H9 (cell line): ENCODE measurements at regions not wholly inside any gene's neighbourhood (a gene's known extent, or its start where the extent isn't known, plus 50 kb on each side); places are given as distances from the start of the nearest gene placed in this dataset.

Experiments
- DNase-seq: peaks from one replicate; pipeline ENCODE4 v3.0.0-alpha.2; 2017
- H2AFZ ChIP-seq: one replicate; pipeline ENCODE4 v1.6.1; 2013; ENCODE audit warnings: mild to moderate bottlenecking, low read length, control low read depth, moderate library complexity
- H2AK5ac ChIP-seq: 2 replicates; pipeline ENCODE4 v1.6.1; 2013; ENCODE audit warnings: low read length, control low read depth, mixed read lengths; ENCODE audit not compliant: insufficient read length
- H2BK120ac ChIP-seq: one replicate; pipeline ENCODE4 v1.6.1; 2013; ENCODE audit warnings: low read depth, mild to moderate bottlenecking, low read length, control low read depth, inconsistent platforms; ENCODE audit not compliant: poor library complexity, severe bottlenecking
- H2BK12ac ChIP-seq: 2 replicates; pipeline ENCODE4 v1.6.1; 2013; ENCODE audit warnings: low read length, control low read depth, mixed read lengths, low read depth; ENCODE audit not compliant: insufficient read length
- H2BK15ac ChIP-seq: 2 replicates; pipeline ENCODE4 v1.6.1; 2013; ENCODE audit warnings: low read depth, low read length, control low read depth
- H2BK20ac ChIP-seq: one replicate; pipeline ENCODE4 v1.6.1; 2013; ENCODE audit warnings: low read depth, mild to moderate bottlenecking, low read length, control low read depth, inconsistent platforms; ENCODE audit not compliant: poor library complexity, severe bottlenecking
- H2BK5ac ChIP-seq: 2 replicates; pipeline ENCODE4 v1.6.1; 2013; ENCODE audit warnings: low read length, control low read depth, mixed read lengths; ENCODE audit not compliant: insufficient read length
- H3K14ac ChIP-seq: 2 replicates; pipeline ENCODE4 v1.6.1; 2013; ENCODE audit warnings: low read length, control low read depth; ENCODE audit not compliant: insufficient read depth
- H3K18ac ChIP-seq: 2 replicates; pipeline ENCODE4 v1.6.1; 2013; ENCODE audit warnings: low read depth, mild to moderate bottlenecking, mixed read lengths, low read length, control low read depth; ENCODE audit not compliant: insufficient read length
- H3K23ac ChIP-seq: 2 replicates; pipeline ENCODE4 v1.6.1; 2013; ENCODE audit warnings: low read length, control low read depth, mixed read lengths, low read depth; ENCODE audit not compliant: insufficient read length
- H3K23me2 ChIP-seq: 2 replicates; pipeline ENCODE4 v1.6.1; 2013; ENCODE audit warnings: low read depth, mild to moderate bottlenecking, mixed read lengths, low read length, control low read depth; ENCODE audit not compliant: insufficient read length, poor library complexity, severe bottlenecking
- H3K27ac ChIP-seq: 2 replicates; pipeline ENCODE4 v1.5.1; 2013; ENCODE audit warnings: low read length, control low read depth, mixed read lengths, low read depth; ENCODE audit not compliant: insufficient read length
- H3K27me3 ChIP-seq: 2 replicates; pipeline ENCODE4 v1.6.1; 2013; ENCODE audit warnings: low read length, control low read depth, inconsistent platforms; ENCODE audit not compliant: insufficient read depth
- H3K4ac ChIP-seq: 2 replicates; pipeline ENCODE4 v1.6.1; 2013; ENCODE audit warnings: low read depth, mild to moderate bottlenecking, control low read depth, inconsistent platforms, low read length, moderate library complexity
- H3K4me1 ChIP-seq: 2 replicates; pipeline ENCODE4 v1.6.1; 2013; ENCODE audit warnings: low read length, control low read depth, inconsistent platforms; ENCODE audit not compliant: insufficient read depth
- H3K4me2 ChIP-seq: 2 replicates; pipeline ENCODE4 v1.6.1; 2013; ENCODE audit warnings: low read length, control low read depth, mixed read lengths; ENCODE audit not compliant: insufficient read length, insufficient read depth
- H3K56ac ChIP-seq: 2 replicates; pipeline ENCODE4 v1.6.1; 2013; ENCODE audit warnings: low read depth, mild to moderate bottlenecking, mixed read lengths, low read length, control low read depth; ENCODE audit not compliant: insufficient read length
- H3K79me1 ChIP-seq: 2 replicates; pipeline ENCODE4 v1.6.1; 2013; ENCODE audit warnings: low read depth, mild to moderate bottlenecking, moderate library complexity, low read length, control low read depth, inconsistent platforms; ENCODE audit not compliant: insufficient read depth, poor library complexity, severe bottlenecking
- H3K79me2 ChIP-seq: 2 replicates; pipeline ENCODE4 v1.6.1; 2013; ENCODE audit warnings: low read length, control low read depth, inconsistent platforms; ENCODE audit not compliant: insufficient read depth
- H3K9ac ChIP-seq: 2 replicates; pipeline ENCODE4 v1.6.1; 2013; ENCODE audit warnings: low read length, control low read depth, mixed read lengths; ENCODE audit not compliant: insufficient read length; ENCODE audit errors: extremely low read depth
- H3K9me3 ChIP-seq: one replicate; pipeline ENCODE4 v1.6.1; 2013; ENCODE audit warnings: low read depth, low read length, inconsistent platforms; ENCODE audit not compliant: control insufficient read depth
- H3T11ph ChIP-seq: one replicate; pipeline ENCODE4 v1.6.1; 2013; ENCODE audit warnings: mild to moderate bottlenecking, low read length, control low read depth, inconsistent platforms
- H4K20me1 ChIP-seq: one replicate; pipeline ENCODE4 v1.6.1; 2013; ENCODE audit not compliant: control insufficient read depth, insufficient read length, insufficient read depth
- H4K5ac ChIP-seq: 2 replicates; pipeline ENCODE4 v1.6.1; 2013; ENCODE audit warnings: low read depth, mild to moderate bottlenecking, mixed read lengths, low read length, control low read depth; ENCODE audit not compliant: insufficient read length
- H4K8ac ChIP-seq: replicated peaks from 2 replicates; pipeline ENCODE4 v1.6.1; 2013; ENCODE audit warnings: low read length, control low read depth, mixed read lengths, low read depth; ENCODE audit not compliant: insufficient read length
- H4K91ac ChIP-seq: 2 replicates; pipeline ENCODE4 v1.6.1; 2013; ENCODE audit warnings: low read depth, mild to moderate bottlenecking, moderate library complexity, mixed read lengths, low read length, control low read depth; ENCODE audit not compliant: insufficient read length
- H3K27ac Mint-ChIP-seq, 3 experiments: 2 replicates in 2 of 3; 3 replicates in 1 of 3; pipeline ENCODE4 v1.8.0; 2020 to 2021; ENCODE audit warnings: mixed read lengths in 3 of 3, mild to moderate bottlenecking in 1 of 3, moderate library complexity in 1 of 3
- H3K27me3 Mint-ChIP-seq: 2 replicates; pipeline ENCODE4 v1.8.0; 2021; ENCODE audit warnings: low read depth, mild to moderate bottlenecking, moderate library complexity, mixed read lengths
- H3K36me3 Mint-ChIP-seq, 3 experiments: 2 replicates in 2 of 3; 3 replicates in 1 of 3; pipeline ENCODE4 v1.8.0; 2020 to 2021; ENCODE audit warnings: low read depth in 3 of 3, mixed read lengths in 3 of 3; ENCODE audit not compliant: insufficient read depth in 1 of 3
- H3K4me1 Mint-ChIP-seq, 2 experiments: 2 replicates each; pipeline ENCODE4 v1.8.0; 2020; ENCODE audit warnings: mixed read lengths in 2 of 2
- H3K4me3 Mint-ChIP-seq, 2 experiments: 2 replicates in 1 of 2; 3 replicates in 1 of 2; pipeline ENCODE4 v1.8.0; 2020 to 2021; ENCODE audit warnings: mild to moderate bottlenecking in 2 of 2, mixed read lengths in 2 of 2, moderate library complexity in 1 of 2
- H3K9me3 Mint-ChIP-seq, 2 experiments: 2 replicates in 1 of 2; 3 replicates in 1 of 2; pipeline ENCODE4 v1.8.0; 2020; ENCODE audit warnings: mild to moderate bottlenecking in 2 of 2, mixed read lengths in 2 of 2, moderate library complexity in 1 of 2
- WGBS: extraction: QIAGEN DNeasy Blood & Tissue Kit; methylation state at CpG from one replicate; pipeline ENCODE4 v1.1.7; 2013; ENCODE audit warnings: missing lambda C conversion rate, low lambda C conversion rate, mixed read lengths; ENCODE audit not compliant: insufficient read length; ENCODE audit errors: extremely low coverage; 5-methylcytosine and 5-hydroxymethylcytosine counted together
- TF ChIP-seq, protein P1 (sequence below): fragments of 200-600 bp; sonication (generic); conservative IDR thresholded peaks from 3 replicates; pipeline ENCODE4 v1.8.0; 2021; ENCODE audit warnings: antibody characterized with exemption, mild to moderate bottlenecking

DNA sequence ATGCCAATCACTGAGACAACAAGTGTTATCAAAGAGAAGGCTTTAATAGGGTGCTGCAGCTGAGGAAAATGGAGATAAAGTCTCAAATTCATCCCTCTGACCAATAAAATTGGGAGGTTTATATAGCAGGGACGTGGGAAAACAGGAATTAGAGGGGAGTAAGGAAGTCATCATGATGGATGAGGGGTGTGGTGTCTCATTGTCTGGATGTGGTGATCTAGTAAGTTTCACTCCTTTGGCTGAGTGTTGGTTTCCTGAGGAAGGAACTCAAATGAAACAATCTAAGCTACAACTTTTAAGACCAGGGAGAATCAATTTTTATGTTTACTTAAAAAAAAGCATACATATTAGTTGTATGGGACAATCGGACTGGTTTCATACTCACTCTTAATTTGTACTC, 491.0 kb upstream of the KIRREL3 start:
- Histone ChIP-seq H2BK20ac (no peak overlapping the region), H3K4me2 (no peak overlapping the region), H3K23ac (no peak overlapping the region), H4K91ac (no peak overlapping the region), H3K79me2 (no peaks in the 10 kb centered on the region), H3K14ac (no peak overlapping the region), H4K5ac (no peak overlapping the region), H3K4me1 (no peaks in the 10 kb centered on the region), H3K4ac (no peak overlapping the region), H3K23me2 (no peaks in the 10 kb centered on the region), H2BK5ac (no peak overlapping the region), H2BK120ac (no peak overlapping the region), H4K20me1 (no peaks in the 10 kb centered on the region), H3K79me1 (no peaks in the 10 kb centered on the region), H3K18ac (no peak overlapping the region), H3K9me3 (peaks cover 8% of the 10 kb centered on the region), H2AFZ (no peak overlapping the region), H2BK15ac (no peak overlapping the region), H3K27me3 (no peaks in the 10 kb centered on the region), H4K8ac (no peak overlapping the region), H3T11ph (no peak overlapping the region), H3K56ac (no peak overlapping the region), H2BK12ac (no peak overlapping the region), H2AK5ac (no peak overlapping the region), H3K9ac (no peak overlapping the region), H3K27ac (no peak overlapping the region)
- no peak for DNase-seq
- TF ChIP-seq, protein P1, sequence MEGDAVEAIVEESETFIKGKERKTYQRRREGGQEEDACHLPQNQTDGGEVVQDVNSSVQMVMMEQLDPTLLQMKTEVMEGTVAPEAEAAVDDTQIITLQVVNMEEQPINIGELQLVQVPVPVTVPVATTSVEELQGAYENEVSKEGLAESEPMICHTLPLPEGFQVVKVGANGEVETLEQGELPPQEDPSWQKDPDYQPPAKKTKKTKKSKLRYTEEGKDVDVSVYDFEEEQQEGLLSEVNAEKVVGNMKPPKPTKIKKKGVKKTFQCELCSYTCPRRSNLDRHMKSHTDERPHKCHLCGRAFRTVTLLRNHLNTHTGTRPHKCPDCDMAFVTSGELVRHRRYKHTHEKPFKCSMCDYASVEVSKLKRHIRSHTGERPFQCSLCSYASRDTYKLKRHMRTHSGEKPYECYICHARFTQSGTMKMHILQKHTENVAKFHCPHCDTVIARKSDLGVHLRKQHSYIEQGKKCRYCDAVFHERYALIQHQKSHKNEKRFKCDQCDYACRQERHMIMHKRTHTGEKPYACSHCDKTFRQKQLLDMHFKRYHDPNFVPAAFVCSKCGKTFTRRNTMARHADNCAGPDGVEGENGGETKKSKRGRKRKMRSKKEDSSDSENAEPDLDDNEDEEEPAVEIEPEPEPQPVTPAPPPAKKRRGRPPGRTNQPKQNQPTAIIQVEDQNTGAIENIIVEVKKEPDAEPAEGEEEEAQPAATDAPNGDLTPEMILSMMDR = no peak
- Mint-ChIP-seq H3K4me1 (peaks cover 2 to 5% of the 10 kb centered on the region in 2 experiments; a peak in 1 of 4 replicates), H3K27me3 (no peaks in the 10 kb centered on the region; the same call in 1 of the 2 replicates), H3K27ac (no peak overlapping the region), H3K4me3 (no peak overlapping the region), H3K36me3 (peaks cover 8 to 17% (median 12%) of the 10 kb centered on the region in 3 experiments), H3K9me3 (peaks cover 16 to 26% of the 10 kb centered on the region in 2 experiments; a peak in 4 of 5 replicates)
- no CpG with 5 or more reads among the region's 2 CpGs for WGBS
